Activated T-cell treated with anti-CD3 and anti-CD28 coated beads, Interleukin-2, amount 50 U/mL, for 1 hour (primary cell): ENCODE measurements at regions not wholly inside any gene's neighbourhood (a gene's known extent, or its start where the extent isn't known, plus 50 kb on each side); places are given as distances from the start of the nearest gene placed in this dataset.
"Not testable (repeated sequence)": the region's sequence is repeated elsewhere in the genome, so short reads cannot be mapped to it uniquely, and the experiment has no call there.

Experiments used
- DNase-seq: peaks from one replicate; pipeline ENCODE4 v3.0.0-alpha.2; 2020

GRCh38 chr3:72030296-72030695, 245.3 kb upstream of the PROK2 start:
- DNase-seq, result not testable (repeated sequence)

GRCh38 chr3:72028726-72029125, 243.8 kb upstream of the PROK2 start:
- not testable (repeated sequence) for DNase-seq

GRCh38 chr3:72028307-72028706, 243.4 kb upstream of the PROK2 start:
- DNase-seq, result not testable (repeated sequence)

GRCh38 chr3:72027728-72028127, 242.8 kb upstream of the PROK2 start:
- DNase-seq, result not testable (repeated sequence)

GRCh38 chr3:72022027-72022426, 237.1 kb upstream of the PROK2 start:
- no peak for DNase-seq

GRCh38 chr3:72021531-72021930, 236.6 kb upstream of the PROK2 start:
- no peak for DNase-seq

- DNase-seq, result no peak
These were observed 233.5 kb upstream of the PROK2 start for GRCh38 chr3:72018343-72018984.

GRCh38 chr3:72017935-72018334, 233.0 kb upstream of the PROK2 start:
- no peak for DNase-seq

- no peak for DNase-seq
These were observed 232.4 kb upstream of the PROK2 start for GRCh38 chr3:72017311-72017710.

GRCh38 chr3:72015463-72015862, 230.5 kb upstream of the PROK2 start:
- no peak for DNase-seq

GRCh38 chr3:72013084-72013483, 228.1 kb upstream of the PROK2 start:
- DNase-seq, result no peak

- DNase-seq, result no peak
These were observed 227.4 kb upstream of the PROK2 start for GRCh38 chr3:72012363-72012762.

GRCh38 chr3:72011485-72011884, 226.5 kb upstream of the PROK2 start:
- no peak for DNase-seq

GRCh38 chr3:72009851-72010443, 225.0 kb upstream of the PROK2 start:
- no peak for DNase-seq

GRCh38 chr3:72008226-72008996, 223.5 kb upstream of the PROK2 start:
- no peak for DNase-seq

GRCh38 chr3:72006631-72007556, 221.9 kb upstream of the PROK2 start:
- no peak for DNase-seq

- DNase-seq, result no peak
These were observed 219.9 kb upstream of the PROK2 start for GRCh38 chr3:72004749-72005292.

GRCh38 chr3:72003936-72004335, 219.0 kb upstream of the PROK2 start:
- no peak for DNase-seq

- DNase-seq, result no peak
These were observed 216.8 kb upstream of the PROK2 start for GRCh38 chr3:72001758-72002157.

GRCh38 chr3:71998995-71999673, 214.2 kb upstream of the PROK2 start:
- no peak for DNase-seq

GRCh38 chr3:71997066-71997653, 212.2 kb upstream of the PROK2 start:
- DNase-seq, result no peak

GRCh38 chr3:71994906-71995305, 210.0 kb upstream of the PROK2 start:
- DNase-seq, result no peak
